Fibroblast of lung (primary cell): ENCODE measurements at regions not wholly inside any gene's neighbourhood (a gene's known extent, or its start where the extent isn't known, plus 50 kb on each side); places are given as distances from the start of the nearest gene placed in this dataset.

ENCODE experiments used
- DNase-seq, 2 donors: peaks; one replicate each; pipeline versions ENCODE4 v3.0.0 to v3.0.0-alpha.2; 2010; ENCODE audit warnings: low read depth in 2 of 2
- H2AFZ ChIP-seq: 2 replicates; pipeline ENCODE4 v1.5.1; 2012; ENCODE audit warnings: low read length, control low read depth, inconsistent platforms
- H3K27ac ChIP-seq: 2 replicates; pipeline ENCODE4 v1.5.1; 2011; ENCODE audit warnings: low read length, control low read depth; ENCODE audit not compliant: insufficient read depth
- H3K27me3 ChIP-seq: 2 replicates; pipeline ENCODE4 v1.5.1; 2011; ENCODE audit warnings: mild to moderate bottlenecking, low read length; ENCODE audit not compliant: control insufficient read depth, insufficient read depth
- H3K36me3 ChIP-seq: 2 replicates; pipeline ENCODE4 v1.5.1; 2011; ENCODE audit warnings: low read length; ENCODE audit not compliant: control insufficient read depth, insufficient read depth
- H3K4me1 ChIP-seq: 2 replicates; pipeline ENCODE4 v1.5.1; 2011; ENCODE audit warnings: low read length; ENCODE audit not compliant: control insufficient read depth, insufficient read depth; ENCODE audit errors: extremely low read depth
- H3K4me2 ChIP-seq: 2 replicates; pipeline ENCODE4 v1.5.1; 2011; ENCODE audit warnings: low read length, control low read depth; ENCODE audit not compliant: insufficient read depth; ENCODE audit errors: extremely low read depth
- H3K4me3 ChIP-seq, 4 experiments: fragments of 200-600 bp in 1 of 4; sonication (generic) in 1 of 4; replicated peaks in 1 of 4; 2 replicates each; pipeline ENCODE4 v1.5.1; 2011 to 2016; ENCODE audit warnings: low read length in 4 of 4, low read depth in 3 of 4, mild to moderate bottlenecking in 3 of 4, control low read depth in 2 of 4, inconsistent platforms in 1 of 4, mixed read lengths in 1 of 4; ENCODE audit not compliant: insufficient read depth in 1 of 4; ENCODE audit errors: control extremely low read depth in 1 of 4
- H3K79me2 ChIP-seq: 2 replicates; pipeline ENCODE4 v1.5.1; 2012; ENCODE audit warnings: mild to moderate bottlenecking, low read length, inconsistent platforms; ENCODE audit not compliant: control insufficient read depth, insufficient read depth
- H3K9ac ChIP-seq: 2 replicates; pipeline ENCODE4 v1.5.1; 2011; ENCODE audit warnings: mild to moderate bottlenecking, low read length, control low read depth; ENCODE audit not compliant: insufficient read depth
- H3K9me3 ChIP-seq: 2 replicates; pipeline ENCODE4 v1.5.1; 2012; ENCODE audit warnings: low read depth, low read length; ENCODE audit not compliant: control insufficient read depth, insufficient read depth
- H4K20me1 ChIP-seq: 2 replicates; pipeline ENCODE4 v1.5.1; 2011; ENCODE audit warnings: low read length; ENCODE audit not compliant: control insufficient read depth, insufficient read depth; ENCODE audit errors: extremely low read depth
- EZH2 ChIP-seq: IDR thresholded peaks from 2 replicates; pipeline ENCODE4 v1.5.1; 2012; ENCODE audit warnings: low read length, control low read depth, mild to moderate bottlenecking; ENCODE audit errors: missing control alignments
- TF ChIP-seq, protein P1 (sequence below), 2 donors: IDR thresholded peaks in 1 of 2; conservative IDR thresholded peaks in 1 of 2; 1 replicate in 1 of 2; 2 replicates in 1 of 2; pipeline ENCODE4 v1.5.1; 2011 to 2012; ENCODE audit warnings: low read length in 2 of 2, control low read depth in 1 of 2, inconsistent platforms in 1 of 2, low read depth in 1 of 2, mild to moderate bottlenecking in 1 of 2

DNA sequence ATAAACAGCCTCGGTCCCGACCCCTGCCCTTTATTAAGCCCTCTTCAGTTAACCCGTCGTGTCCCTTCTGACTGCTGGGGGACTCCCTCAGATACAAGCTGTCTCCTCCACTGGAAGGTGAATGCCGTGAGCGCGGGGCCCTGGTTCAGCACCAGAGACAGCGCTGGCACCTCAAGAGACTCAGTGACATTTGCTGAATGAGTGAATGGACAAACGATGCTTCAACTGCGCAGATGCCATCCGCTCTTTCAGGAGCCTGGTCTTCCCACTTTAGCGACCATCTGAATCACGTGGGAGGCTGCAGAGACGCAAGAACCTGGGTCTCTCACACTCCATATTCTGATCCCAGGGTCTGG lies 92.6 kb upstream of the SFSWAP start:
- no peak for DNase-seq
- Histone ChIP-seq H4K20me1 (no peaks in the 10 kb centered on the region), H3K36me3 (no peaks in the 10 kb centered on the region), H3K9ac (no peak overlapping the region), H3K9me3 (no peaks in the 10 kb centered on the region), H3K4me3 (no peak overlapping the region), H3K4me2 (no peak overlapping the region), H3K79me2 (no peaks in the 10 kb centered on the region), H3K27me3 (no peaks in the 10 kb centered on the region), H3K27ac (no peak overlapping the region), H2AFZ (no peak overlapping the region), H3K4me1 (no peaks in the 10 kb centered on the region)
- no peak for TF ChIP-seq EZH2
- TF ChIP-seq, protein P1, sequence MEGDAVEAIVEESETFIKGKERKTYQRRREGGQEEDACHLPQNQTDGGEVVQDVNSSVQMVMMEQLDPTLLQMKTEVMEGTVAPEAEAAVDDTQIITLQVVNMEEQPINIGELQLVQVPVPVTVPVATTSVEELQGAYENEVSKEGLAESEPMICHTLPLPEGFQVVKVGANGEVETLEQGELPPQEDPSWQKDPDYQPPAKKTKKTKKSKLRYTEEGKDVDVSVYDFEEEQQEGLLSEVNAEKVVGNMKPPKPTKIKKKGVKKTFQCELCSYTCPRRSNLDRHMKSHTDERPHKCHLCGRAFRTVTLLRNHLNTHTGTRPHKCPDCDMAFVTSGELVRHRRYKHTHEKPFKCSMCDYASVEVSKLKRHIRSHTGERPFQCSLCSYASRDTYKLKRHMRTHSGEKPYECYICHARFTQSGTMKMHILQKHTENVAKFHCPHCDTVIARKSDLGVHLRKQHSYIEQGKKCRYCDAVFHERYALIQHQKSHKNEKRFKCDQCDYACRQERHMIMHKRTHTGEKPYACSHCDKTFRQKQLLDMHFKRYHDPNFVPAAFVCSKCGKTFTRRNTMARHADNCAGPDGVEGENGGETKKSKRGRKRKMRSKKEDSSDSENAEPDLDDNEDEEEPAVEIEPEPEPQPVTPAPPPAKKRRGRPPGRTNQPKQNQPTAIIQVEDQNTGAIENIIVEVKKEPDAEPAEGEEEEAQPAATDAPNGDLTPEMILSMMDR (conservative IDR thresholded peaks at IDR 0.05 in 1 of 2, IDR thresholded peaks at IDR 0.05 in 1 of 2; ENCODE audit: low read depth in 1 of 2, low read length in 2 of 2) = no peak

DNA sequence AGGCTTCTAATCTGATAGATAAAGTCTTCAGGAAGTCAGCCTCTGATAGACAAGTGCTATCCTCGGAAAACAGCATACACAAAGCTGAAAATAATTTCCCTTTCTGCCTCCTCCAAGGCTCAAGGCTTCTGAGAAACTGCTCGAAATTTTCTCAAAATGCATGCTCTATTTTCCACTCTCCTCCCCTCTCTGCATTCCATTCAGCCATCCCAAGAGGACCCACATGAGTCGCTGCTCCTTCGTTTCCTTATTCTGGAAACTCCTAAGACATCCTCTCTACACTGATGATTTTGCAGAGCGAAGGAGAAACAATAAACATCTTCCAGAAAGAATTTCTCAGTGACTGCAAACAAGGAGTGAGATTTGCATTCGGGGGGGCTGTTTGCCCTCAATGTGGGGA lies 92.2 kb upstream of the SFSWAP start:
- Histone ChIP-seq H3K9me3 (no peaks in the 10 kb centered on the region), H4K20me1 (no peaks in the 10 kb centered on the region), H3K27me3 (no peaks in the 10 kb centered on the region), H3K4me1 (no peaks in the 10 kb centered on the region), H3K79me2 (no peaks in the 10 kb centered on the region), H3K27ac (no peak overlapping the region), H2AFZ (no peak overlapping the region), H3K36me3 (no peaks in the 10 kb centered on the region), H3K4me3 (no peak overlapping the region), H3K4me2 (no peak overlapping the region), H3K9ac (no peak overlapping the region)
- DNase-seq = no peak
- TF ChIP-seq, protein P1 (conservative IDR thresholded peaks at IDR 0.05 in 1 of 2, IDR thresholded peaks at IDR 0.05 in 1 of 2; ENCODE audit: low read depth in 1 of 2, low read length in 2 of 2) = no peak
- no peak for TF ChIP-seq EZH2

DNA sequence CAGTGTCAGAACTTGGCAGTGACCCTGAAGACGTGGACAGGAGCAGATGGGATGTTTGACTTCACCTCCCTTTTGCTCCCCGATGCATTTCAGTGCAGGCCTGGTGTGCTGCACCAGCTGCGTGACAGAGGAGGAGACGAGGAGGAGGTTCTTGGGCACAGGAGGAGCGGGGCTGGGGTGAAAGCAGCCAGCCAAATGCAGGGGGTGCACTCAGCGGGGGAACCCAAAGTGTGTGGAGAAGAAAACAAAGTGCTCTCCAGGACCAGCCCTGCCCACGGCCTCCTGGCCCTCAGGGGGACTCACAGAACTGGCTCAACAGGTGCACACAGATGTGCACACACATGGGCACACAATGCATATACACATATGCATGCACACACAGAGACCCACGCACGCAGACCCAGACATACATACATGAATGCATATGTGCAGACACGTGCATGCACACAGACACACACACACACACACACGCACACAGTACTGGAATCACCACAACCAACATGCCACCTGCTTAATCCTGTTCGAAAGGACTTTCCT lies 91.7 kb upstream of the SFSWAP start:
- no peaks in the 10 kb centered on the region for H3K27me3 ChIP-seq
- no peak overlapping the region for H3K9ac ChIP-seq
- H3K4me2 ChIP-seq = no peak overlapping the region
- H3K4me1 ChIP-seq = no peaks in the 10 kb centered on the region
- no peaks in the 10 kb centered on the region for H3K36me3 ChIP-seq
- no peaks in the 10 kb centered on the region for H3K79me2 ChIP-seq
- H4K20me1 ChIP-seq = no peaks in the 10 kb centered on the region
- no peak overlapping the region for H3K27ac ChIP-seq
- TF ChIP-seq, protein P1 (conservative IDR thresholded peaks at IDR 0.05 in 1 of 2, IDR thresholded peaks at IDR 0.05 in 1 of 2; ENCODE audit: low read depth in 1 of 2, low read length in 2 of 2) = no peak
- no peak for TF ChIP-seq EZH2
- no peaks in the 10 kb centered on the region for H3K9me3 ChIP-seq
- no peak overlapping the region for H3K4me3 ChIP-seq
- no peak for DNase-seq
- no peak overlapping the region for H2AFZ ChIP-seq
